CD8-positive, alpha-beta memory T cell (primary cell): ENCODE measurements at regions not wholly inside any gene's neighbourhood (a gene's known extent, or its start where the extent isn't known, plus 50 kb on each side); places are given as distances from the start of the nearest gene placed in this dataset.

Source experiments
- CTCF ChIA-PET: fragments of 350-600 bp; sonication (Branson Sonifier 250); formaldehyde crosslinking; loops from one replicate; lab custom pipeline; 2021; ENCODE audit warnings: antibody characterized with exemption; lab: Charles Lee
- POLR2A ChIA-PET: fragments of 350-600 bp; sonication (Branson Sonifier 250); formaldehyde crosslinking; loops from one replicate; lab custom pipeline; 2021; ENCODE audit warnings: antibody characterized with exemption; lab: Charles Lee
- DNase-seq, 5 donors: peaks; one replicate each; pipeline versions ENCODE4 v3.0.0 to v3.0.0-alpha.2; 2020 to 2022; ENCODE audit warnings: mixed read lengths in 1 of 5
- H3K27ac ChIP-seq: one replicate; pipeline ENCODE4 v1.7.0; 2013; ENCODE audit warnings: low read depth, mild to moderate bottlenecking, low read length, moderate library complexity
- H3K27me3 ChIP-seq: 2 replicates; pipeline ENCODE4 v1.7.0; 2013; ENCODE audit warnings: low read length, mild to moderate bottlenecking; ENCODE audit not compliant: insufficient read depth, poor library complexity, severe bottlenecking
- H3K36me3 ChIP-seq: 2 replicates; pipeline ENCODE4 v1.7.0; 2013; ENCODE audit warnings: mild to moderate bottlenecking, low read length, moderate library complexity; ENCODE audit not compliant: insufficient read depth
- H3K4me1 ChIP-seq: 2 replicates; pipeline ENCODE4 v1.7.0; 2013; ENCODE audit warnings: mild to moderate bottlenecking, low read length, moderate library complexity; ENCODE audit not compliant: insufficient read depth
- H3K4me3 ChIP-seq: 2 replicates; pipeline ENCODE4 v1.7.0; 2013; ENCODE audit warnings: mild to moderate bottlenecking, low read length
- H3K9me3 ChIP-seq: 2 replicates; pipeline ENCODE4 v1.7.0; 2013; ENCODE audit warnings: mild to moderate bottlenecking, low read length
- H3K27ac Mint-ChIP-seq, 8 donors: one replicate each; pipeline ENCODE4 v1.8.0; 2020 to 2021; ENCODE audit warnings: mixed read lengths in 8 of 8, mild to moderate bottlenecking in 6 of 8, inconsistent platforms in 3 of 8, moderate library complexity in 3 of 8
- H3K27me3 Mint-ChIP-seq, 2 donors: one replicate each; pipeline ENCODE4 v1.8.0; 2020 to 2021; ENCODE audit warnings: mixed read lengths in 2 of 2, mild to moderate bottlenecking in 1 of 2, moderate library complexity in 1 of 2
- H3K36me3 Mint-ChIP-seq, 3 donors: one replicate each; pipeline ENCODE4 v1.8.0; 2020 to 2021; ENCODE audit warnings: mixed read lengths in 3 of 3, inconsistent platforms in 1 of 3, mild to moderate bottlenecking in 1 of 3
- H3K4me1 Mint-ChIP-seq, 3 donors: one replicate each; pipeline ENCODE4 v1.8.0; 2020 to 2021; ENCODE audit warnings: mixed read lengths in 3 of 3, inconsistent platforms in 1 of 3, mild to moderate bottlenecking in 1 of 3
- H3K4me3 Mint-ChIP-seq, 7 donors: one replicate each; pipeline ENCODE4 v1.8.0; 2020 to 2021; ENCODE audit warnings: mixed read lengths in 7 of 7, mild to moderate bottlenecking in 6 of 7, moderate library complexity in 4 of 7, inconsistent platforms in 2 of 7
- H3K9me3 Mint-ChIP-seq, 5 donors: one replicate each; pipeline ENCODE4 v1.8.0; 2020 to 2022; ENCODE audit warnings: mixed read lengths in 5 of 5, mild to moderate bottlenecking in 3 of 5, moderate library complexity in 2 of 5, inconsistent platforms in 1 of 5

DNA sequence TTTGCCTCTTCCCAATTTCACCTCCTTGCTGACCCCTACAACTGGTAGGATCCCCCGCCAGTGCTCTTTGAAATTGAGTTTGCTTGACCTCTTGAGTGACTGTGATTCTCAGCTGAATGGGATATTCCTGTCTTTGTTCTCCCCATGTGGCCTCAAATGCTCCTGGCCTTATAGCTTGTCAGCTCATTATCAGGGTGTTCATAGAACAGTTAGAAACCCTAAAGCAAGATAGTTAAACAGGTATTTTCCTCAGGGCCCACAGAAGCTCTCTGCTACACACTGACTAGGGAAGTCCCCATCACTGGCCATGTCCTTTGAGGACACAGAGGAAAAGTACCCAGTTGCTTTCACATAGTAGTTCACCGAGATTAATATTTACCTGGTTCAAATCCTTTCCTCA lies 211.5 kb upstream of the DTNBP1 start:
- no peak overlapping the region for H3K27ac ChIP-seq
- H3K4me1 ChIP-seq = peaks cover 6% of the 10 kb centered on the region
- H3K27ac Mint-ChIP-seq = peak overlapping the region in 1 of 8 donors; percentile 55
- H3K4me3 Mint-ChIP-seq = no peak overlapping the region
- no peaks in the 10 kb centered on the region for H3K9me3 ChIP-seq
- ChIA-PET POLR2A (no interaction called here), CTCF (no interaction called here)
- H3K36me3 Mint-ChIP-seq = peaks cover 0 to 4% (median 0%) of the 10 kb centered on the region in 3 donors
- no peaks in the 10 kb centered on the region for H3K36me3 ChIP-seq
- peaks cover 0 to 22% of the 10 kb centered on the region in 2 donors for H3K27me3 Mint-ChIP-seq
- H3K4me1 Mint-ChIP-seq = peaks cover under 1 to 4% (median 3%) of the 10 kb centered on the region in 3 donors
- H3K4me3 ChIP-seq = no peak overlapping the region
- no peak for DNase-seq
- H3K9me3 Mint-ChIP-seq = no peaks in the 10 kb centered on the region
- no peaks in the 10 kb centered on the region for H3K27me3 ChIP-seq

DNA sequence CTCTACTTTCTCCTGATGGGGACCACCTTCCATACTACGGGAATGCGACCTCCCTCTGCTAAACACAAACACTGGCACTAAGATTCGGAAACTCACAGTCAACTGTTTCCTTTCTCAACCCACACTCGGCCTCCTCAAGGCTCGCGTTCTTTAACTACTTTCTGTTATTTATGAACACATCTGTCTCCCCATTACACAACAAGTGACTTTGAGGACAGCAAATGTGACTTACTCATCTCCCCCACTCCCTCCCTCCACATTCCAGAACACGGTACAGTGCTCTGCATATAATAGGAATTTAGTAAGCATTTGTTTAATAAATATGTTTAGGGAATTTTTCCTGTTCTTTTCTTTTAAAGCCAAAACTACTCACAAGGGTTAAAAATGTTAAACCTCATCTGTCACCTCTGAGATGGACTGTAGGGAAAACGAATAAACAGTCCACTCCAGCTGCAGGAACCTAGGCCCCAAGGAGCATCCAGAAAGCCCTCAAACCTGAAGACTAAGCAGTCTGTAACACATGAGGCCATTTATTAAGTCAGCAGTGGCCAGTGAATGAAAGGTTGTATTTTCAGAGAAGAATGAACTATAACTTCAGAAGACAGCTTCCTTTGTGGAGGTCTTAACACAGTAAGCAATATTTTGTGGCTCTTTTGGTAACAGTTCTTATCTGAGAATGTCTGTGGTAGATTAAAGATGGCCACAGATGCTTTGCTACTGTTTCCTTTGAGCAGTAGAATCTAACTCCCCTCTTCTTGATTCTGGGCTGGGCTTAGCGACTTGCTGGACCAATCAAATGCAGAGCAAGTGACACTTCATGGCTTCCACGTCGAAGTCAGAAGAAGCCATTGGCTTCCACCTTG lies 209.6 kb upstream of the DTNBP1 start:
- Mint-ChIP-seq H3K9me3 (no peaks in the 10 kb centered on the region), H3K27ac (no peak overlapping the region), H3K27me3 (peaks cover 0 to 22% of the 10 kb centered on the region in 2 donors), H3K36me3 (peaks cover 0 to 4% (median 0%) of the 10 kb centered on the region in 3 donors), H3K4me3 (no peak overlapping the region), H3K4me1 (no peaks in the 10 kb centered on the region)
- no peaks in the 10 kb centered on the region for H3K36me3 ChIP-seq
- CTCF ChIA-PET = no interaction called here
- no peak for DNase-seq
- H3K4me3 ChIP-seq = no peak overlapping the region
- POLR2A ChIA-PET = no interaction called here
- H3K4me1 ChIP-seq = no peaks in the 10 kb centered on the region
- no peak overlapping the region for H3K27ac ChIP-seq
- no peaks in the 10 kb centered on the region for H3K27me3 ChIP-seq
- no peaks in the 10 kb centered on the region for H3K9me3 ChIP-seq

DNA sequence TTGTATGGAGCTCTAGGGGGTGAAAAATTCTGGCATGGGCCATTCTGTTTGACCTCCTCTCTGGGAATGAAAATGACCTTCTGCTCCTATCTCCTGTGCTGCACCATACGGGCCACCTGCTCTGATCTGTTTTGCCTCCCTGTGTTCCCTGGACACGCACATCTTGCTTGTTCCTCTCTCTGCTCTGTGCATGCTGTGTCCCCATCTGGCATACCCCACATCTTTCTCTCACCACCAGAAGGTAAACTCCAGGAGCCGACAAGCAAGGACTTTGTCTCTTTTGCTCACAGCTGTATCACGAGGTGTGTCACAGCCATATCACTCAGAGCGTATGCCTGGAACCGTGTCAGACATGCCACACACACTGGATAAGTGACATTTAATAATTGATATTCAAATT lies 208.4 kb upstream of the DTNBP1 start:
- Mint-ChIP-seq H3K27ac (no peak overlapping the region), H3K36me3 (peaks cover 0 to 4% (median 0%) of the 10 kb centered on the region in 3 donors), H3K4me3 (no peak overlapping the region), H3K9me3 (no peaks in the 10 kb centered on the region), H3K4me1 (no peaks in the 10 kb centered on the region), H3K27me3 (peaks cover 3 to 22% of the 10 kb centered on the region in 2 donors)
- no peaks in the 10 kb centered on the region for H3K9me3 ChIP-seq
- H3K4me1 ChIP-seq = no peaks in the 10 kb centered on the region
- POLR2A ChIA-PET = no interaction called here
- no peaks in the 10 kb centered on the region for H3K27me3 ChIP-seq
- no peak for DNase-seq
- no peaks in the 10 kb centered on the region for H3K36me3 ChIP-seq
- CTCF ChIA-PET = no interaction called here
- H3K4me3 ChIP-seq = no peak overlapping the region
- no peak overlapping the region for H3K27ac ChIP-seq

DNA sequence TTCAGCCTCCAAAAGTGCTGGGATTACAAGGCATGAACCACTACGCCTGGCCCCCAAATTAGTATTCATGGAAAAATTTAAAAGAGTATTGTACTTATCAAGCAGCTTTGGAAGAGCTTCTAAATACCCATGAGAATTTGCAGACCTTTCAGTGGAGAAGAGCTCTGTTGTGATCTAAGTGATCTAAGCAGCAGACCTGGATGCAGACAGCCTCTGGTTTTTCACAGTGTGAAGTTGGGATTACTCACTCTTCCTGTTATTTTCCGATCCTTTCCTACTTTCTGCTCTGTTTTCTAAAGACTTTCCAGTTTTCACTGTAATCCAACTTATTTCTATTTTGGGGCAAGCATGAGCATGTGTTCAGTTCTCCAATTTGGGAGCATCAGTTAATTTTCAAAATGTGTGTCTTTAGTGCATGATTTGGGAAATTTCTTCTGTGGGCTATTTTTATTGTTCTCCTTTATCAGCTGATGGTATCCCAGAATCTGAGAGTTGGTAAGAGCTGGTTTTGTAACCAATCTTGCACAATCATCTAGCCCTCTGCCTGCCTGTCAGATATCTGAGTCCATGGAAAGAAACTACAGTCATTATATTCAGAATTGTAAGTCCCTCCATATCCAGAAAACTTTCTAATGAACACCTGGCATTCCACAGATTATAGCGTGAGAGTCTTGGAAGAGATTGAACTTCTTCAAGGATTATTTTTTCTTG lies 207.7 kb upstream of the DTNBP1 start:
- peaks cover 0 to 4% (median 0%) of the 10 kb centered on the region in 3 donors for H3K36me3 Mint-ChIP-seq
- Histone ChIP-seq H3K27me3 (no peaks in the 10 kb centered on the region), H3K36me3 (no peaks in the 10 kb centered on the region), H3K27ac (no peak overlapping the region), H3K9me3 (no peaks in the 10 kb centered on the region), H3K4me3 (no peak overlapping the region), H3K4me1 (no peaks in the 10 kb centered on the region)
- no peak for DNase-seq
- peaks cover 3 to 22% of the 10 kb centered on the region in 2 donors for H3K27me3 Mint-ChIP-seq
- H3K9me3 Mint-ChIP-seq = no peaks in the 10 kb centered on the region
- POLR2A ChIA-PET = no interaction called here
- no peaks in the 10 kb centered on the region for H3K4me1 Mint-ChIP-seq
- no peak overlapping the region for H3K4me3 Mint-ChIP-seq
- H3K27ac Mint-ChIP-seq = no peak overlapping the region
- CTCF ChIA-PET = no interaction called here

DNA sequence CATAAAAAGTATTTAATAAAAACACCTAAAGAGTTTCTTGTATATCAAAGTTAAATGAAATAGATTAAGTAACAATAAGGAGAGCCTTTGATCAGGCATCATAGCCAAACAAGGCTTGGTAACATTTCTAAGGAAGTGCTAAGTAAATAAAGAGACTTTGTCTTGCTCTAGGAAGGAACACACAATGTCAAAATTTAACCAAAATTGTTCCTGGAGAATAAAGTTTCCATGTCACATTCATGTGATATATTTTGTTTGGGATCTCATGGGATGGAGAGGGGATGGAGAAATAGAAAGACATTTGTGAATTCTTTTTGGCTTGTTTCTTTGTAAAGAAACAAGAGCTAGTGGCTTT lies 201.9 kb upstream of the DTNBP1 start:
- Mint-ChIP-seq H3K27me3 (peaks cover 3 to 7% of the 10 kb centered on the region in 2 donors), H3K4me3 (no peak overlapping the region), H3K9me3 (no peaks in the 10 kb centered on the region), H3K27ac (no peak overlapping the region), H3K4me1 (no peaks in the 10 kb centered on the region), H3K36me3 (no peaks in the 10 kb centered on the region)
- ChIA-PET CTCF (no interaction called here), POLR2A (no interaction called here)
- Histone ChIP-seq H3K36me3 (no peaks in the 10 kb centered on the region), H3K4me3 (no peak overlapping the region), H3K4me1 (no peaks in the 10 kb centered on the region), H3K9me3 (no peaks in the 10 kb centered on the region), H3K27ac (no peak overlapping the region), H3K27me3 (no peaks in the 10 kb centered on the region)
- no peak for DNase-seq

DNA sequence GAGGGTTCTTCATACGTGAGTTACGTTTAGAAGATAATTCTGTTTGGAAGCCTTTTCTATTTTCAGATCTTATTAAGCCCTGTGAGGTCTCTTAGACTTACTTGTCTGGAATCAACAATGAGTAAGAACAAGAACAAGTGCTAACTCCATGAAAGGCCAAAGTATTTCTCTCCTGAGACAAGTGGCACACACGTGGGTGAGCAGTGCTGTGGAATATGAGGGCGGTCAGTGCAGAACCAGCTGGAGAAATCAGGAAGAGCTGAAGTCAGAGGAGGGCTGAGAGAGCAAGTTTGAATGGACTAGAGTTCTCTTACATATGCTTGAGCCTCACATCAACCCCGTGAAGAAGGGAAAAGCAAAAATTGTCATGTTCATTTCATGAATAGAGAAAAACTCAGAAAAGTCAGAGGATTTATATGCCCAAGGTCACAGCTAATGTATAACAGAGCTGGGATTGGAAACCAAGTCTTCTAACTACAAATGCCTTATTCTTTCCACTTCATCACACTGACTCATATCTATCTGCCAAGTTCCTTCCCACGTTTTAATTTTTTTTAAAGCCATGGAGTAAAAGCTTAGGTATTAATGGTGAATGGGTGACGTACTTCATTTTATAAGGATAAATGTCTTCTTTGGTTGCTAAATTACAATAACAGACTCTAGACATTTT lies 201.3 kb upstream of the DTNBP1 start:
- ChIA-PET POLR2A (no interaction called here), CTCF (no interaction called here)
- no peak overlapping the region for H3K27ac ChIP-seq
- H3K4me3 ChIP-seq = no peak overlapping the region
- no peaks in the 10 kb centered on the region for H3K4me1 ChIP-seq
- Mint-ChIP-seq H3K36me3 (no peaks in the 10 kb centered on the region), H3K27me3 (peaks cover 3 to 7% of the 10 kb centered on the region in 2 donors), H3K4me1 (no peaks in the 10 kb centered on the region), H3K27ac (no peak overlapping the region), H3K9me3 (no peaks in the 10 kb centered on the region), H3K4me3 (no peak overlapping the region)
- H3K27me3 ChIP-seq = no peaks in the 10 kb centered on the region
- no peaks in the 10 kb centered on the region for H3K36me3 ChIP-seq
- no peaks in the 10 kb centered on the region for H3K9me3 ChIP-seq
- DNase-seq = no peak

DNA sequence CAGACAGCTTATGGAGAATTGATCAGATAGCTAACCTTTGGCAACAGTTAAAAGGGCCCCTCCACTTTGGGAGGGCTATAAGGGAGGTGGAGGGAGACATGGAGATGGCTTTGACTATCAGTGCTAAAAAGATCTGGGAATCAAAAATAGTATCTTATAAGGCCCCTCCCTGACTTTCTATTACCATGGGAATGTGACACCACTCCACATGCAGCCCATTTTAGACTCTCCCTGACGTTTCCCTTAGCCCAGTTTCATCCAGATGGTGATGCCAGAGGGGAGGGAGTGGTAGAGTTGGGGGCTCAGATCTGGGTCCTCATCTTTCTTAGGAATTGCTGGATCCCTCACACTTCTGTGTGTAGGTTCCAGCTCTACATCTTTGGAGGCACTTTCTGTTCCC lies 200.0 kb upstream of the DTNBP1 start:
- H3K9me3 ChIP-seq = no peaks in the 10 kb centered on the region
- H3K27ac Mint-ChIP-seq = no peak overlapping the region
- no peaks in the 10 kb centered on the region for H3K36me3 ChIP-seq
- no peak for DNase-seq
- no peak overlapping the region for H3K4me3 Mint-ChIP-seq
- no peaks in the 10 kb centered on the region for H3K4me1 ChIP-seq
- H3K27me3 ChIP-seq = no peaks in the 10 kb centered on the region
- no peaks in the 10 kb centered on the region for H3K4me1 Mint-ChIP-seq
- no peaks in the 10 kb centered on the region for H3K9me3 Mint-ChIP-seq
- peaks cover 8 to 16% of the 10 kb centered on the region in 2 donors for H3K27me3 Mint-ChIP-seq
- CTCF ChIA-PET = no interaction called here
- no peaks in the 10 kb centered on the region for H3K36me3 Mint-ChIP-seq
- H3K4me3 ChIP-seq = no peak overlapping the region
- POLR2A ChIA-PET = no interaction called here
- no peak overlapping the region for H3K27ac ChIP-seq

DNA sequence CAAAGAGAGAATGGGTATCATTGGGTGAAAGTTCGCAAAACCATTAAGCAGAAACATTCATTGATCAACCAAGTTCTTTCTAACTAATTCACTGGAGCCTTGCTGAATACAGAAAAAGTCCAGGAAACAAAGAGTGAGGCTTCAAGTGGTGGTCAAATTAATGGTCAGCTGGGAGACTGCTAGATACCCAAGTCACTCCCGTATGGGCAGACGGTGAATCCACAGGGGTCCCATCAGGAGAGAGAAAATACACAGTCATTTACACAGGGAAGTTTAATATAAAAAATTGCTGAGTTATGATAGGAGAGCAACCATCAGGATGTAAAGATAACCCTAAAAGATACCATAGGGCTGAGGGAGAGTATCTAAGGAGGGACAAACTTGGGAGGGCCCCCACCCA lies 198.7 kb upstream of the DTNBP1 start:
- CTCF ChIA-PET = no interaction called here
- Histone ChIP-seq H3K4me3 (no peak overlapping the region), H3K36me3 (no peaks in the 10 kb centered on the region), H3K4me1 (no peaks in the 10 kb centered on the region), H3K9me3 (no peaks in the 10 kb centered on the region), H3K27ac (no peak overlapping the region), H3K27me3 (no peaks in the 10 kb centered on the region)
- H3K27ac Mint-ChIP-seq = no peak overlapping the region
- H3K4me1 Mint-ChIP-seq = no peaks in the 10 kb centered on the region
- no peaks in the 10 kb centered on the region for H3K9me3 Mint-ChIP-seq
- POLR2A ChIA-PET = no interaction called here
- peaks cover 5 to 22% of the 10 kb centered on the region in 2 donors for H3K27me3 Mint-ChIP-seq
- no peak for DNase-seq
- H3K4me3 Mint-ChIP-seq = no peak overlapping the region
- no peaks in the 10 kb centered on the region for H3K36me3 Mint-ChIP-seq
